Renal pelvis (tissue), 1 donor: ENCODE measurements at regions not wholly inside any gene's neighbourhood (a gene's known extent, or its start where the extent isn't known, plus 50 kb on each side); places are given as distances from the start of the nearest gene placed in this dataset.
"Not testable (repeated sequence)": the region's sequence is repeated elsewhere in the genome, so short reads cannot be mapped to it uniquely, and the experiment has no call there.

Experiments
- DNase-seq: peaks from one replicate; pipeline ENCODE4 v3.0.0-alpha.2; 2013

DNA sequence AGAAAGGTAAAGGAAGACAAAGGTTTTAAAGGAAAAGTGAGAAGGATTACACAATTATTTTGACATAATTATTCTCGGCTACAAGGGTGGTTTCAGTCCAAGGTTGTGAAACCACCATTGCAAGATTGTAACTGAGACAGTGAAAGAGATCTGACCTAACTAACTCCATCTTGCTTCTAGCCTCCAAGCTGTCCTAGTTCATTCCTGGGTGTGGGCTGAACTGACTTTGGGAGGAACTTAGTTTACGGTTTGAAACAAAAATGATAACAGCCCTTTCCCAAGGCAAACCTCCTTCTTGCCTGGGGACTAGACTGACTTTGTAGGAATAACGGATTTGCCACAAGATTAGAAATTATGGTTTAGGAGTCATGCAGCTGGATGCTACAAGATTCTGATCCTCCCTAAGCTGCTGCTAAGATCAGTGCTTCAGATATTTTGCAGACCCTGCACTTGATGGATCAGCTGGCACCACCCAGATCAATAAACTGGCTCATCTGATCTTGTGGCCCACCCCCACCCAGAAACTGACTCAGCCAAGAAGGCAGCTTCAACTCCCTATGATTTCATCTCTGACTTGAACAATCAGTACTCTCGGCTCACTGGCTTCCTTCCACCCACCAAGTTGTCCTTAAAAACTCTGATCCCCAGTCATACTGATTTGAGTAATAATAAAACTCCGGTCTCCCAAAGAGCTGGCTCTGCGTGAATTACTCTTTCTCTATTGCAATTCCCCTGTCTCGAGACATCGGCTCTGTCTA, 57.7 kb upstream of the AADACL2 start:
- no peak for DNase-seq

- DNase-seq, result no peak
Observed at GRCh38 chr3:151673974-151674373, 59.8 kb upstream of the AADACL2 start.

- not testable (repeated sequence) for DNase-seq
Observed at GRCh38 chr3:151667762-151668161, 66.0 kb upstream of the AADACL2 start.

GRCh38 chr3:151660885-151661284, 72.8 kb upstream of the AADACL2 start:
- no peak for DNase-seq

DNA sequence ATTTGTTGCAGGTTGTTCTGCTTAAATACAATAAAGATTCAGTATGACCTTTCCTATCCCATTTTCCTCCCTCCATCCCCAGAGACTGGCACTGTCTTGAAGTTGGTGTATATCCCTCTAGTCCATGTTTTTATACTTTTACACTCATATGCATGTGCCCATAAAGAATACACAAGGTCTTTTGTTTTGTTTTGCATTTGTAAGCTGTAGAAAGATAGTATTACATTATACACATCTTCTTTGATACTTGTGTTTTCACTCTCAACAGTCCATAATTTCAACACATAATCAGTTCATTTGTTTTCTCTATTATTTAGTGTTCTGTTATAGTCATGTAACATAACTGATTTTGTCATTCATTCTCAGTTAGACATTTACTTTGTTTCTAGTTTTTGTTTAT, 88.7 kb upstream of the AADACL2 start:
- no peak for DNase-seq

GRCh38 chr3:151644020-151644620, 89.6 kb upstream of the AADACL2 start:
- DNase-seq, result no peak

- no peak for DNase-seq
Observed at GRCh38 chr3:151639418-151639740, 94.3 kb upstream of the AADACL2 start.

DNA sequence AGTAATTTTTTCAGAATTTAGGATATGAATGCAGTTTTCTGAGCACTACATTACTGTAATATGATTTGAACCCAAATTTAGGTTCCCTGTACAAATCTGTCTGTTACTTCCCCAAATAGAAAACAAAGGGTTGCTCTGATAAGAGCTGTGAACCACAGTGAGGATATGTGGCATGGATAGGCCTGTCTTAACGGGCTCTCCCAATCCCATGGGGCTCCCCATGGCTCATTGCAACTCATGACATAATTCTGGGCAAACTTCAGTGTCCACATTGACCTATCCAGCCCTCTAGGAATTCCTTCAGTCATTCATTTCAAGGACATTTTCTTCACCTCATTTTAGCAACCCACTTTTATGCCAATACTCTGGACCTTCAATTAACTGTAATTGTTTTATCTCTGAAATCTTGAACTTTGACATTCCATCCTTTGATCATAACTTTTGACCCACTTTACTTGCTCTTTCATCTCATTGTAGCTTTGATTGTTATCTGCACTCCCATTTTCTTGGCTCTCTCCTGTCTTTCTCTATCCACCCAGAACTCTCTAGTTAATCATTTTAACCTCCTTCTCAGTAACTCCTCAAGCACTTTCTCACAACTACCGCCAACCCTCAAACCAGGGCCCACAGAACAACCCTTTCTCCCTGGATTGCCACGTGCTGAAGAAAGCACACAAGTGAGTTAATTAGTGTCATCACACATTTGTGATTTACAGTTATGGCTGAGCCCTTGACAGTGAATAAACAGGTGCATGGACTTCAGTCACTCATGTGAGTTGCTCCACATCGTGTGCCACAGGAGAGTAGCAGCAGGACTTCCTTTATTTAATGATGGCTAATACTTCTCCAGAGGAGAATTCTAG, 94.9 kb upstream of the AADACL2 start:
- no peak for DNase-seq

DNA sequence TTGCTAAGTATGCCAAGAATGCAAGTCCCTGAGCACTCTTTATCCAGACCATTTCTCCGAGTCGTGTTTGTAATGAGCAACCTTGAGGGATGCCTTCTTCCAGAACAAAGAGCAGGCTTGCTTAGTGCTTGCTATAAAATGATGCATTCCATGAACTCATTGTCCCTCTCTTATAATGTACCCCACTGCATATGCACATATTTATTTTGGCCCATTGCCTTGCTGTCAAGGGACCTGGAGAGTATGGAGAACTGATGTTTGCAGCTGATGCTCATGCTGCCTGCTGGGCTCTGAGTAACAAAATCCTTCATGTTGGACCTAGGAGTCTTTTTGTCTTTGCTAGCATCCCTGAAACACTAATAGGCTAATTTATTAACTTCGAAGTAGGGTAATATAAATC, 97.8 kb upstream of the AADACL2 start:
- DNase-seq, result no peak

GRCh38 chr3:151631946-151632345, 101.8 kb upstream of the AADACL2 start:
- no peak for DNase-seq

- DNase-seq, result no peak
Observed at GRCh38 chr3:151630938-151631441, 102.7 kb upstream of the AADACL2 start.

DNA sequence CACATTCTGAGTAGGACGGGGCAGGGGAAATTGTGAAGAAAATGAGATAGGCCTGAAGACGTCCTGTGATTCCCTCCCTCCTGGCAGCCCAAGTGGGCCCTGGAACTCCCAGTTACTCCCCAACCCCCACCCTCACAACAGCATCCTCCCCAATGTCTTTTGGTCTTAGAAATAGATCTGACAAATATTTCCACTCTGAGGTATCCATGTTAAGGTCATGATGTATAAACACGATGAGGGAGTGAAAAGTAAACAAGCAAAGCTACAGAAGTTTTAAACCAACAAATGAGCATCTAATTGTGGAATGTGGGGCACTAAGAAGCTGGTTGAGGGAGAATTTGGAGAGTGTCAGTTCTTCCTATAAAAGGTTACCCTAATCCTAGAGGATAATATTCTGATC, 103.7 kb upstream of the AADACL2 start:
- DNase-seq, result no peak

DNA sequence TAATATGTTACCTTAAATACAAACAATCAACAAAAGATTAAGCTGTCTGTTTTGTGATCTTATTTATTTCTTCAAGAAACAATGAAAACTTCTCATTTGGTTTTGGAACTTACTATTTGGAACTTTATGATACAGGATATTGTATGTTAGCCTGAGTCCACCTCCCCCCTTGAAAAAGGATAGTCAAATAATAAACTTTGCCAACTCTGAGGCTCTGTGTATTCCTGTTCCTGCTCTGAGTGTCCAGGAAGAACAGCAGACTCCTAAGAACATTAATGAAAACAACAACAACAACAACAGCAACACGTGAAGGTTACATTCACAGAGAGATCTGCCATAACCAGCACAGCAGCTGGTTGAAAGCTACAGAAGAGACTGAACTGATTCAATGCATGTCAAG, 108.1 kb upstream of the AADACL2 start:
- DNase-seq, result no peak

- DNase-seq, result no peak
Observed at GRCh38 chr3:151625086-151625485, 108.6 kb upstream of the AADACL2 start.

- no peak for DNase-seq
Observed at GRCh38 chr3:151620071-151620470, 113.7 kb upstream of the AADACL2 start.

DNA sequence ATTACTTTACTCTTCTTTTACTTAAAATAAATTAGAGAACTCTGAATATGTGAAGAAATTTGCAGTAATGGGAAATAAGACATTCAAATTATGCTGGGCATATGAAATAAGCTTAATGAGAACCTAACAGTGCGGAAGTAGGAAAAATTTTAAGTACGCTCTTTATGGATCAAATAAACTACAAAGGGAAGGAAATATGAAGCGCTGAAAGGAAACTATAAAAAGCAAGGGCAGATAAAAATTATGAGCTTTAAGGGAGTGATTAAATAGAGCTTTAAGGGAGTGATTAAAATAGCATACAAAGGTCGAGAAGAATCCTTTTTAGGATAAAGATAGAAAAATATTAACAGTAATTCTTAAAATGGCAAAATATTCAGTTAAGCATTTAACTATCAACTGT, 118.3 kb upstream of the AADACL2 start:
- DNase-seq, result no peak

DNA sequence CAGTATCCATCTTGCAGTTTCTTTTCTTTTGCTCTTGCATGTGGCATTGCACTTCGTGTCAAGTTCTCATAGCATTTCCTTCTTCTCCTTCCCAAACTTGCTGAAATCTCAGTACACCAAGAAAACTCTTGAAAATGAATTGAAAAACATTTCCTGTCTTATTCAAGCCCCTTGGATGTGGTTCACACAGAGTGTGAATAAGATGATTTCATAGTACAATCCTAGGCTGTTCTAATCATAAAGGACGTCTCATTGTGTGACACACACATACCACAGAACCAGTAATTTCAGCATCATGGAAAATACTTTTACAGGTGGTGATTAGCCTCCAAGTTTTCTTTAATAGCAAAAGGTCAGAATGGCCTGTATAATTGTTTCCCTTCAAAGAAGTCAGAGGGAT, 121.6 kb upstream of the AADACL2 start:
- DNase-seq, result no peak

DNA sequence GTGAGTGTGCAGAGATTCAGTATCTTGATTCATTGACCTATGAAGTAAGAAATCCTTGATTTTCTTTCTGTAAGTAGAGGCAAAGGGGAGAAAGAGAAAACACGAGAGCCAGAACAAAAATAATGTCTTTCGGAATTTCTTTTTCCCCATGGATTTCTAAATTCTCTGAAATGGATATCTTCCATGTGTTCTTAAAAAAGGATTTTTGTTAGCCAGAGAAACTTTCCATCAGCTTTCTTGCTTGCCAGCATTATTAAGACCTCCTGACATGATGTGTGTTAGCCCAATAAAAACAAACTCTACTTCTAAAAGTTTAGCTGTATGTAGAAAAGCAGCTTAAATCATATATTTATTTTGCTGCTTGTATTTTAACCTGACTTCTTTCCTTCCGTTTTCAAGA, 122.3 kb upstream of the AADACL2 start:
- DNase-seq, result no peak

DNA sequence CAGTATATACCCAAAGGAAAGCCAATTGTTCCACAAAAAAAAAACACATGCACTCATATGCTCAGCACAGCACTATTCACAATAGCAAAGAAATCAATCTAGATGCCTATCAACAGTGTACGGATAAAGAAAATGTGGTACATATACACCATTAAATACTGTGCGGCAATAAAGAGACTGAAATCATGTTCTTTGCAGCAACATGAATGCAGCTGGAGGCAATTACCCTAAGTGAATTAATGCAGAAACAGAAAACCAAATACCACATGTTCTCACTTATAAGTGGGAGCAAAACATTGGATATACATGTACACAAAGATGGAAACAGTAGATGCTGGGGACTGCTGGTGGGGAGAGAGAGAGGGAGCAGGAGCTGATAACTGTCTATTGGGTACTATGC, 124.2 kb upstream of the AADACL2 start:
- no peak for DNase-seq

DNA sequence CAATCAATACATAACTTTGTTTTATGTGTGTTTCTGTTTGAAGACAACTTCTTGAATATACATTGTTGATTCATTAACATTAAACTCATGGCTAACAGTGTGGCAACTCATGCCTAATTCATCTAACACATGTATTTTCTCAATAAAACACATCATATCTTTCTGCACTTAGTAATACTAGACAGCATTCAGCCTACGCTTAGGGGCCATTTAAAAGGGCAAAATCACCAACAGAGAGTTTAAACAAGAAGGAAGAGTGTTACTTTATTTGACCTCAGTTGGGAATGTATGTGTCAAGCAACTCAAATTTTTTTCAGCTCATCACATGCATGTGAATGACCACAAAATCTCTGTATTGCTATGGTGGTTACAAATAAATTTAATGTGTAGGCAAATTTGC, 128.8 kb upstream of the AADACL2 start:
- no peak for DNase-seq

GRCh38 chr3:151600783-151601182, 132.9 kb upstream of the AADACL2 start:
- no peak for DNase-seq

- no peak for DNase-seq
Observed at GRCh38 chr3:151599103-151599672, 134.5 kb upstream of the AADACL2 start.

- DNase-seq, result no peak
Observed at GRCh38 chr3:151596940-151597339, 136.1 kb upstream of the IGSF10 start.
